Naive thymus-derived CD8-positive, alpha-beta T cell (primary cell): ENCODE measurements at regions not wholly inside any gene's neighbourhood (a gene's known extent, or its start where the extent isn't known, plus 50 kb on each side); places are given as distances from the start of the nearest gene placed in this dataset.

ENCODE experiments used
- ATAC-seq, 2 donors: fragments of 150-1000 bp; cut with Tn5 transposase in 1 of 2; sonication (Bioruptor Pico), chemical (Tn5 transposase) in 1 of 2; 1 replicate in 1 of 2; 2 replicates in 1 of 2; pipeline ENCODE4 v1.10.0; 2021; ENCODE audit warnings: mild to moderate bottlenecking in 2 of 2, moderate library complexity in 2 of 2
- POLR2A ChIA-PET: fragments of 350-600 bp; sonication (Branson Sonifier 250); formaldehyde crosslinking; loops from one replicate; lab custom pipeline; 2021; ENCODE audit warnings: antibody characterized with exemption; lab: Charles Lee
- DNase-seq, 10 donors: peaks; one replicate each; pipeline versions ENCODE4 v3.0.0 to v3.0.0-alpha.2; 2020 to 2022
- H3K27ac Mint-ChIP-seq, 10 donors: one replicate each; pipeline ENCODE4 v1.8.0; 2020 to 2022; ENCODE audit warnings: mild to moderate bottlenecking in 10 of 10, mixed read lengths in 10 of 10, moderate library complexity in 4 of 10, inconsistent platforms in 1 of 10
- H3K27me3 Mint-ChIP-seq, 5 donors: one replicate each; pipeline ENCODE4 v1.8.0; 2021 to 2022; ENCODE audit warnings: mixed read lengths in 5 of 5
- H3K36me3 Mint-ChIP-seq, 3 donors: one replicate each; pipeline ENCODE4 v1.8.0; 2020 to 2022; ENCODE audit warnings: mixed read lengths in 3 of 3, mild to moderate bottlenecking in 2 of 3, inconsistent platforms in 1 of 3
- H3K4me1 Mint-ChIP-seq, 4 donors: one replicate each; pipeline ENCODE4 v1.8.0; 2021 to 2022; ENCODE audit warnings: mixed read lengths in 4 of 4
- H3K4me3 Mint-ChIP-seq, 10 donors: one replicate each; pipeline ENCODE4 v1.8.0; 2020 to 2022; ENCODE audit warnings: mild to moderate bottlenecking in 10 of 10, mixed read lengths in 10 of 10, moderate library complexity in 6 of 10, inconsistent platforms in 1 of 10
- H3K9me3 Mint-ChIP-seq, 9 donors: one replicate each; pipeline ENCODE4 v1.8.0; 2020 to 2022; ENCODE audit warnings: mixed read lengths in 9 of 9, mild to moderate bottlenecking in 3 of 9, inconsistent platforms in 1 of 9, moderate library complexity in 1 of 9

DNA sequence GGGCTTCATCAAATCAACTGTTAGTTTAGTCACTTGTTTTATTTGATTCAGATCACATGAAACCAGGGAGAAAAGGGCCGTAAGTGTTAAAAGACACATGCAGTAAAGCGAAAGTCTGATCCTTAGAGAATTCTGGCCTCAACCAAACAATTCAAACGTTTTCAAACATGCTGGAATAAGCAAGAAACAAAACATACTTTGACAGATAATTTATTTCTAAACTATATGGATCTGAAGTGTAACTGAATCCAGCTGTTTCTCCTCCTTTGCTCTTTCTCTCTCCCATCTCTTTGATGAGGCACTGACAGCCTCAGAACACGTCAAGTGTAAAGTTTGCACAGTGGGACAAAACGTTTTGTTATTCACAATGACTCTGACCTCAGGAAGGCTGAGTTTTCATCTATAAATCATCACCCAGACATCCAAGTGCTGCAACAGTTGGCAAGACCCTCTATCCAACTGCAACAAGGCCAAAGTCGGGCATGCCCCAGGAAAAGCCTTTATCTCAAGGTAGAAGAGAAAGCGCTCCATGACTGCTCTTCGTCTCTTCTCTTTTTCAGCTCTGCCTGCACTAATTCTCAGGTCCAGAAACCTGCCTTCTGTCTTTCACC lies 267.1 kb upstream of the MYOCD start:
- H3K9me3 Mint-ChIP-seq = peaks cover 0 to 35% (median 8%) of the 10 kb centered on the region in 9 donors
- no peak for ATAC-seq
- H3K4me3 Mint-ChIP-seq = no peak overlapping the region
- no peak for DNase-seq
- no peaks in the 10 kb centered on the region for H3K4me1 Mint-ChIP-seq
- no peak overlapping the region for H3K27ac Mint-ChIP-seq
- peaks cover 0 to 15% (median 0%) of the 10 kb centered on the region in 3 donors for H3K36me3 Mint-ChIP-seq
- POLR2A ChIA-PET = no interaction called here
- peaks cover 0 to 12% (median 3%) of the 10 kb centered on the region in 5 donors for H3K27me3 Mint-ChIP-seq

DNA sequence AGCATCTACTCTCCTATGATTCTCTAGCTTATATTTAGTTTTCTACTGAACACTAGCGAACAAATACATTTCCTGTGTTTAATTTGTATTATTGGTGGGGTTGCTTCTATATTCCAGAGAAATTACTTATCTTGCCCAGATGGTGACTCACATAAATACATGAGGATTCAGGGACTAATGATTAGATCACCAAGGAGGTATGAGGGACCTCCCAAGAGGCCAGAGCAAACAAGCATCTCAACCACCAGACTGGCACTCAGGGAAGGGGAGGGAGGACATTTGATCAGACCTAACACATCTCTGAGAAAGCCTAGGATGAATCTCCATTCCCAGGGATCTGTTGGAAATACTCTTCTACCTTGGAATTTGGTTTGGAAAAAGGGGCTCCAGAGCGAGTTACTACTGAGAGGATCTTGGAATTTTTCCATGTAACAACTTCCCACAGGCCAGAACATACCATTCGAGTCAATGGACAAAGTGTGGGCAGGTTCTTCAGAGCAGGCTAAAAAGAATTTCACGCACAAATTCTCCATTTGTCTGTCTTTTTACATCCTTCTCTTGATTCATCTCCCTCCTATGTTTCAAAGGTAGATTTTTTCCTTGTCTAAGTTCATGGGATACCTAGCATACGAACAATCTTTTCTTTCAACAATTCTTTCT lies 262.6 kb upstream of the MYOCD start:
- Mint-ChIP-seq H3K36me3 (peaks cover 0 to 10% (median 0%) of the 10 kb centered on the region in 3 donors), H3K4me3 (no peak overlapping the region), H3K9me3 (peaks cover 0 to 13% (median 6%) of the 10 kb centered on the region in 9 donors), H3K4me1 (no peaks in the 10 kb centered on the region), H3K27me3 (no peaks in the 10 kb centered on the region), H3K27ac (no peak overlapping the region)
- POLR2A ChIA-PET = no interaction called here
- ATAC-seq (no peak), DNase-seq (no peak)

DNA sequence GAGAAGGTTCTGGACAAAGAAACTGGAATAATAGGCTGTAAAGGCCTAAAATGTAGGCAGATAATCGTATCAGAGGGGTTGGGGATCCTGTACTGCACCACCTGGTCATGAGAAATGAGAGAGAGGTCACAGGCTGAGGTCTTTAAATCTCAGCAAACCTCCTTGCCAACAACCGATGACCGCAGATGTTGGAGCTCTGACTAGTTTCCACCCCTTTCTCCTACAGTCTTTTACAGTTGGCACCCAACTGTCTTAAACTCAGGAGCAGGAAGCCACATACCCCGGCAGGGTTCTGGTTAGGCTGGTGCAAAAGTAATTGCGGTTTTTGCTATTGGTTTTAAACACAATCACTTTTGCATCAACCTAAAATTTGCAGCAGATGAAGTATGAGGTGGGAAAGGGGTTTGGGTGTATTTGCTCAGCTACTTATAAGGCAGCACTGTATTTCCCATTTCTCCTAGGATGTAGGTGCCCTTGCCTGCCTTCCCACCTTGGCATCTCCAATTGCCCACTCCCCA lies 261.8 kb upstream of the MYOCD start:
- Mint-ChIP-seq H3K27me3 (no peaks in the 10 kb centered on the region), H3K4me1 (no peaks in the 10 kb centered on the region), H3K27ac (no peak overlapping the region), H3K4me3 (no peak overlapping the region), H3K36me3 (peaks cover 0 to 3% (median 0%) of the 10 kb centered on the region in 3 donors), H3K9me3 (peaks cover 0 to 11% (median 2%) of the 10 kb centered on the region in 9 donors)
- ATAC-seq (no peak), DNase-seq (no peak)
- POLR2A ChIA-PET = no interaction called here

DNA sequence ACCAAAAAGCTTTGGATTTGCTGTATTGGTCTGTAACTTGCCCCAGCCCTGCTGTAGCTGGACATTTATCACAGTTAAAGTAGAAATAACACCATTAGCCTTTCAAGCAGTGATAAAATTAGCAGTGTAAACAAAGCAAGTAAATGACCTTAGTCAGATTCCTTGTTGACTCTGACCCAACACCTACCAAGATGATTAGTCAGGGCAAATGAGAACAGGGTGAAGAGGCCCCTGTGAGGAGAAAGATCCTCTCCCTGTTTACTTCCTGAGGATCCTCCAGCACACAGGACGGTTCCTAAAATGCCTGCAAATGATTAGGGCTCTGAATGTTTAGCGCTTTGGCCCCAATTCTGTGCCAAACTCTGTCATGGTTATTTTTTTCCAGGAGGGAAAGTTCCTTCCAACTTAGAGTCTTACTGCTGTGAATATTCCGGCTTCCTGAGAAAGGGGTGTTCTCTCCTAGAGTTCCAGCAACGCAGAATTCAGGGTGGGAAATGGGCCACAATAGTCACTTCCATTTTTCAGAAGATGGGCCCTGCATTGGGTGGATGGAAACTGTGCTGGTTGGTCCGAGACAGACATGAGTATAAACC lies 259.0 kb upstream of the MYOCD start:
- Mint-ChIP-seq H3K36me3 (no peaks in the 10 kb centered on the region), H3K9me3 (peaks cover 0 to 13% (median 2%) of the 10 kb centered on the region in 9 donors), H3K27me3 (no peaks in the 10 kb centered on the region), H3K4me1 (no peaks in the 10 kb centered on the region), H3K27ac (no peak overlapping the region), H3K4me3 (no peak overlapping the region)
- DNase-seq (no peak), ATAC-seq (no peak)
- POLR2A ChIA-PET = no interaction called here

DNA sequence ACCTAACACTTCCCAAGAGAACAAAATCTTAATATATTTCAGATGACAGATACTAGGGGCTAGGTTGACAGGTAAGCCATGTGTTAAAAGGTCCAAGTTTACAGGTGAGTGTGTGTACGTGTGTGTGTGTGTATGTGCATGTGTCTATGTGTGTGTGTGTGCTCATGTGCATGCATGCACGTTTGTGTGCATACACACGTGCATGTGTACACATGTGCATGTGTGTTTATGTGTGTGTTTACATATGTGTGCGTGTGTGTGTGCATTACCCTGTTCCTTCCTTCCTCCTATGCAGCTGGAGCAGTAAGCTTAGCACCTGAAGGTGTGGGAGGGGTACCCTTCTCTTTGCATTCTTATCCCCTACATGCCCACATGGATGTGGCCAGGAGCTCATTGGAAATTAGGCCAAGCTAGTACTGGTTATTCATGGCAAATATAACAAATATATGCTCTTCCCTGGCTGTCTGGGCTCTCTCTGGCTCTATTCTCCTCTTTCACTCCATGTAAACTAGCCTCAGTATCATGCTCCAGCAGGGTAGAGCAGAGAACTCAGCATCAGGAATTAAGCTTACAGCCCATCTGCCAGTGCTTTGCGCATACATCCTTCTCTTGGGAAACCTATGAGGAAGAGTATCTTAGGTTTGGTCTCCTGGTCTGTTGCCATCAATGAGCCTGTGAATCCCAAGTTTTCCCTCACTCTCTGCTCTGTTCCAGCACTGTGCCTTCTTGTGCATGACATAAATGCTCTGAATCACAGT lies 258.0 kb upstream of the MYOCD start:
- DNase-seq (no peak), ATAC-seq (no peak)
- Mint-ChIP-seq H3K4me3 (no peak overlapping the region), H3K27me3 (no peaks in the 10 kb centered on the region), H3K9me3 (peaks cover 0 to 13% (median 2%) of the 10 kb centered on the region in 9 donors), H3K4me1 (no peaks in the 10 kb centered on the region), H3K36me3 (no peaks in the 10 kb centered on the region), H3K27ac (no peak overlapping the region)
- POLR2A ChIA-PET = no interaction called here

DNA sequence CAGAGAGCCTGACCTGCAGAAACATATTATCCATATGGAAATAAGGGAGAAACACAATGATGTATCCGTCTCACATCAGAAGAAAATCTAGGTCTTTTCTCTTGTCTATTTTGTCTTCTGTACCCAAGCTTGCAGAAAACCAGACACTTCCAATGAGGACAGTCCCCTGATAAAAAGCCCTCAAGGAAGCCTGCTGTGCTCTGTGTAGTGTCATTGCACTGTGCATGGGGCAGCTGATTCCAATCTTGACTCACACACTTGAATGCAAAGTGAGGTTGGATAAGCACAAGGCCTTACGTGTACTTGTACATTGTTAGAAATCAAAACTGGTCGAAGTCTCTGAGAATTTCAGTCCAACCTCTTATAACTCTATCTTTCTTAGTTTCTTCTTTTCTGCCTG lies 256.6 kb upstream of the MYOCD start:
- POLR2A ChIA-PET = no interaction called here
- Mint-ChIP-seq H3K4me1 (no peaks in the 10 kb centered on the region), H3K9me3 (peaks cover 0 to 13% (median 2%) of the 10 kb centered on the region in 9 donors), H3K27me3 (no peaks in the 10 kb centered on the region), H3K4me3 (no peak overlapping the region), H3K36me3 (no peaks in the 10 kb centered on the region), H3K27ac (no peak overlapping the region)
- DNase-seq = no peak
- ATAC-seq = no peak

DNA sequence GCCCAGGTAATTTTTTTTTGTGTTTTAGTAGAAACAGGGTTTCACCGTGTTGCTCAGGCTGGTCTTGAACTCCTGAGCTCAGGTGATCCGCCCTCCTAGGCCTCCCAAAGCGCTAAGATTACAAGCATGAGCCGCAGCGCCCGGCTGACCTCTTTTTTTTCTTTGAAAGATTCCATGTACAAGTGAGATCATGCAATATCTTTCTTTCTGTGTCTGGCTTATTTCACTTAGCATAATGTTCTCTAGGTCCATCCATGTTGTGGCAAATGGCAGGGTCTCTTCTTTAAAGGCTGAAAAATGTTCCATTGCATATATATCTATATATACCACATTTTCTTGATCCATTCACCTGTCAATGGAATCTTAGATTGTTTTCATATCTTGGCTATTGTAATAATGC lies 255.0 kb upstream of the MYOCD start:
- POLR2A ChIA-PET = no interaction called here
- H3K27ac Mint-ChIP-seq = no peak overlapping the region

DNA sequence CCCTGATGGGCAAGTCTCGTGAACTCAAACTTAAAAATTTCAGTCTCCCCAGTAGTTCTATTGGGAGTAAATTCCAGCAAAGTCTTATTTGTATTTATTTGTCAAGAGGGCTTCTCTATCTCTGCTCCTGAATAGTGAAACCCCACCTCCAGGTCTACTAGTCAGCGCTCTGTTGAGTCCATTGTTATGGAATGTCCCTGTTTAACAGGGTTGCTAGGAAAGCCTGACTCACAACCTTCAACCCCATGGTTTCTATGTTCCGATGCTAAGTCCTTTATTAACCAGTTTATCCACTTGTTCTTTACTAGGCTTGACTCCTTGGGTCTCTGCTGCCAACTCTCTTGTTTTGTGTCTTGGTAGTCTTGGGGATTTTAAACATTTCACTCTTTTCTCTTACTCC lies 250.7 kb upstream of the MYOCD start:
- Mint-ChIP-seq H3K4me1 (no peaks in the 10 kb centered on the region), H3K27ac (no peak overlapping the region), H3K9me3 (peaks cover 0 to 28% (median 3%) of the 10 kb centered on the region in 9 donors), H3K27me3 (peaks cover 0 to 4% (median 0%) of the 10 kb centered on the region in 5 donors), H3K4me3 (no peak overlapping the region), H3K36me3 (peaks cover 0 to 5% (median 0%) of the 10 kb centered on the region in 3 donors)
- POLR2A ChIA-PET = no interaction called here
- DNase-seq (no peak), ATAC-seq (no peak)

More for the DNA sequence above, 255.0 kb upstream of the MYOCD start:
- Mint-ChIP-seq H3K4me1 (no peaks in the 10 kb centered on the region), H3K9me3 (peaks cover 0 to 15% (median 2%) of the 10 kb centered on the region in 9 donors), H3K27me3 (peaks cover 0 to under 1% (median 0%) of the 10 kb centered on the region in 5 donors), H3K4me3 (no peak overlapping the region), H3K36me3 (peaks cover 0 to 5% (median 0%) of the 10 kb centered on the region in 3 donors)
- DNase-seq (no peak), ATAC-seq (no peak)

DNA sequence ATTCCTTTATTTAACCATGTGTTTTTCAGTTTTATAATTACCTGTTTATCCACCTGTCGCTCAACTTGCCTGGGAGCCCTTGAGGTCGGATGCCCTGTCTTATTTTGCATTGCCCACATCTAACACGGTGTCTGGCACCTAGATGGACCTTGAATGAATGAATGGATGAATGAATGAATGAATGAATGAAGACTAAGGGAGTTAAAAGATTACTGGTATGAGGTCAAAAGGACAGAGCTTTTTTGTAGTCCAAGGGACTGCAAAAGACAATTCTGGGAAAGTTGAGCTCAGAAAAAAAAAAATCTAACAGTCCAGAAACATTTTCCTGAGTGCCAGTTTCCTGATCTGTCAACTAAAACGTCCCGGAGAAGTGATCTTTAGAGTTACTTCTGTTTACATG lies 244.6 kb upstream of the MYOCD start:
- no peaks in the 10 kb centered on the region for H3K4me1 Mint-ChIP-seq
- peaks cover 0 to 15% (median 0%) of the 10 kb centered on the region in 3 donors for H3K36me3 Mint-ChIP-seq
- H3K27me3 Mint-ChIP-seq = peaks cover 0 to 10% (median 2%) of the 10 kb centered on the region in 5 donors
- H3K9me3 Mint-ChIP-seq = peaks cover 0 to 43% (median 24%) of the 10 kb centered on the region in 9 donors
- DNase-seq = no peak
- no peak overlapping the region for H3K4me3 Mint-ChIP-seq
- no peak overlapping the region for H3K27ac Mint-ChIP-seq
- POLR2A ChIA-PET = no interaction called here
- ATAC-seq = no peak

DNA sequence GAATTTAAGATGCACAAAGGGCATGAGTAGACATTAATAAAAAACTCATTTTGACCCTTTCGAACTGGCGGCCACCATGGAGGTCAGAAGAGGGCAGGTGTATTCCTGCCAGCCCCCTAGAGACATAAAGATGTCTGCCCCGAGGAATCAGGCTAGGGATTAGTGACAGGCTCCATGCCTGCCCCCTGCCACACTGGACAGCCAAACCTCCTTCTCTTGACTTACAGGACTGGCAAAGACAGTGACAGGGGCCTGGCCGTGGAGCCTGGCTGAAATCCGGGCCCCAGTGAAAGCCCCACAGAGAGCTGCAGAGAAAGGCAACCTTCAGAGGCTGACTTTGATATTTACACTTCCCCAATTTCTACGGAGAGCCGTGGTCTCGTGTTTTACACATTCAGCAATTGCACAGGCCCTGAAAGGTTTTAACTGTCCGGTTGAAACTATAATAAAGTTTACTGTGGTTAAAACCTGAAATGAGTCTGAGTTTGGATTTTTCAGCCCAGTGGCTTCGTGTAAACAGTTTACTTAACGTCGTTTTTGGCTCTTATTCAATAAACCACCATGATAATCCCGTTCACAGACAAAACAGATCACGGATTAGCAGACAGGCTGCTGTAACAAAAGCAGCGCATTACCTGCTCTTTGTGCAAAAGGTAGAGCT lies 243.9 kb upstream of the MYOCD start:
- H3K9me3 Mint-ChIP-seq = peaks cover 0 to 46% (median 24%) of the 10 kb centered on the region in 9 donors
- no peaks in the 10 kb centered on the region for H3K4me1 Mint-ChIP-seq
- H3K4me3 Mint-ChIP-seq = no peak overlapping the region
- H3K36me3 Mint-ChIP-seq = peaks cover 0 to 15% (median 0%) of the 10 kb centered on the region in 3 donors
- DNase-seq (no peak), ATAC-seq (no peak)
- H3K27ac Mint-ChIP-seq = no peak overlapping the region
- POLR2A ChIA-PET = no interaction called here
- peaks cover 0 to 10% (median 2%) of the 10 kb centered on the region in 5 donors for H3K27me3 Mint-ChIP-seq

DNA sequence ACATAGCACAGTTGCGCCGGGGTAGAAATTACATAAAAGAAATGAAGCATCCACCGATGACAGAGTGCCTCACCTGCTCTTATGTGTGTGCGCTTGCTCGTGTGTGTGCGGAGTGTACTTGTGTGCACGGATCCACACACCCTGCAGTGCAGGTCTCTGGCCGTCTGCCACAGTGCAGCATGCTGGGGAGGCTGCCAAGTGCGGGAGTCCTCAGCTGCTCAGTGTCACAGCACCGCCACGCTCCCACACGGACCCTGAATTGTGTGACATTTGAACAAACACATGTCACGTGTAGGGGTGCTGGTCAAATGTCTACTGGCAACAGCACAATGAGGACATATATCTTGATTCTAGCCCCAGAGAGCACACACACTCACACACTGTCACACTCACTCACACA lies 243.0 kb upstream of the MYOCD start:
- ATAC-seq (no peak), DNase-seq (no peak)
- Mint-ChIP-seq H3K36me3 (peaks cover 0 to 15% (median 0%) of the 10 kb centered on the region in 3 donors), H3K9me3 (peaks cover 0 to 42% (median 19%) of the 10 kb centered on the region in 9 donors), H3K27ac (no peak overlapping the region), H3K4me3 (no peak overlapping the region), H3K4me1 (no peaks in the 10 kb centered on the region), H3K27me3 (peaks cover 0 to 10% (median 2%) of the 10 kb centered on the region in 5 donors)
- POLR2A ChIA-PET = no interaction called here

DNA sequence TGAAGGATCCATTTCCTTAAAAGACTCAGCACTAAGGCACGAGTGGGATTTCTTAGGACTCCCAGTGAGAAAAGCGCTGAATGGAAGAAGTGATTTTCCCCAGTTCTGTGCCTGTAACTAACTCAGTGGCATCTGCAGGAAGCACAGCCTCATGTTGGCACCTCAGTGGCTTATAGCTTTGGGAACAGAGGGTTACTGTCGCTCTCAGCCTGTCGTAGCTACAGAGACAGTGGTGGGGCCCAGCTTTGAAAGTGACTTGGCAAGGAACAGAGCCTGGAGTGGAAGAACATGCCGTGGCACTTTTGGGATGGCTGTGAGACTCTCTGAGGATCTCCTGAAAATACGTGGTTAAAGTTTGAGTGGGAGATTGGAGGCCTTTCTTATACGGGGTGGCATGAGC lies 242.4 kb upstream of the MYOCD start:
- no peaks in the 10 kb centered on the region for H3K4me1 Mint-ChIP-seq
- H3K36me3 Mint-ChIP-seq = peaks cover 0 to 15% (median 0%) of the 10 kb centered on the region in 3 donors
- H3K9me3 Mint-ChIP-seq = peaks cover 0 to 42% (median 22%) of the 10 kb centered on the region in 9 donors
- DNase-seq (no peak), ATAC-seq (no peak)
- H3K27me3 Mint-ChIP-seq = peaks cover 0 to 10% (median 2%) of the 10 kb centered on the region in 5 donors
- no peak overlapping the region for H3K4me3 Mint-ChIP-seq
- no peak overlapping the region for H3K27ac Mint-ChIP-seq
- POLR2A ChIA-PET = no interaction called here
